Vagina (tissue), 2 donors: ENCODE measurements at regions not wholly inside any gene's neighbourhood (a gene's known extent, or its start where the extent isn't known, plus 50 kb on each side); places are given as distances from the start of the nearest gene placed in this dataset.

Source experiments
- POLR2A ChIP-seq, 2 donors: fragments of 450-650 bp; IDR thresholded peaks; one replicate each; pipeline ENCODE4 v1.6.1; 2017; ENCODE audit warnings: antibody characterized with exemption in 2 of 2, mild to moderate bottlenecking in 2 of 2, moderate library complexity in 2 of 2
- POLR2AphosphoS5 ChIP-seq, 2 donors: sonication (generic); formaldehyde crosslinking; IDR thresholded peaks; one replicate each; pipeline ENCODE4 v1.9.0; 2017; ENCODE audit warnings: antibody characterized with exemption in 2 of 2, mild to moderate bottlenecking in 2 of 2, low read depth in 1 of 2; ENCODE audit not compliant: insufficient read depth in 1 of 2
- TF ChIP-seq, protein P1 (sequence below), 3 experiments: fragments of 450-650 bp in 2 of 3; fragments of 200-600 bp in 1 of 3; sonication (generic) in 1 of 3; IDR thresholded peaks; one replicate each; pipeline ENCODE4 v1.5.1; 2017 to 2019; ENCODE audit warnings: antibody characterized with exemption in 3 of 3, mild to moderate bottlenecking in 2 of 3, moderate library complexity in 2 of 3

DNA sequence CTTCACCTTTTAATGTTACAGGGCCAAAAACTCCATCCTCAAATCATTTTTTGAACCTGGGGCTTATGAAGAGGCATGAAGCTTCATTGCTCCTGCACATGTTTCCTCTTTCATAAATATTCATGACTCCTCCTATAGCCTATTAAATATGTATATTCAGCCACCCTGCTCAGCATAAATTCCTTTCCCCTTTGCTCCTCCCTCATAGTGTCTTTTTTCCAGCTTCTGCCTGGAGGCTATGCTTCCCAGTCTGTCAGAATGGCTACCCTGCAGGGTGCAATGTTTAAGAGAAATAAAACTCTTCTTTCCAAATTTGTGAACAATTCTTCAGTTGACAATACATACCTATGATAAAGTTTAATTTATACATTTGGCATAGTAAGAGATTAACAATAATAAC is 1082.9 kb upstream of the CDH18 start:
- TF ChIP-seq, protein P1, sequence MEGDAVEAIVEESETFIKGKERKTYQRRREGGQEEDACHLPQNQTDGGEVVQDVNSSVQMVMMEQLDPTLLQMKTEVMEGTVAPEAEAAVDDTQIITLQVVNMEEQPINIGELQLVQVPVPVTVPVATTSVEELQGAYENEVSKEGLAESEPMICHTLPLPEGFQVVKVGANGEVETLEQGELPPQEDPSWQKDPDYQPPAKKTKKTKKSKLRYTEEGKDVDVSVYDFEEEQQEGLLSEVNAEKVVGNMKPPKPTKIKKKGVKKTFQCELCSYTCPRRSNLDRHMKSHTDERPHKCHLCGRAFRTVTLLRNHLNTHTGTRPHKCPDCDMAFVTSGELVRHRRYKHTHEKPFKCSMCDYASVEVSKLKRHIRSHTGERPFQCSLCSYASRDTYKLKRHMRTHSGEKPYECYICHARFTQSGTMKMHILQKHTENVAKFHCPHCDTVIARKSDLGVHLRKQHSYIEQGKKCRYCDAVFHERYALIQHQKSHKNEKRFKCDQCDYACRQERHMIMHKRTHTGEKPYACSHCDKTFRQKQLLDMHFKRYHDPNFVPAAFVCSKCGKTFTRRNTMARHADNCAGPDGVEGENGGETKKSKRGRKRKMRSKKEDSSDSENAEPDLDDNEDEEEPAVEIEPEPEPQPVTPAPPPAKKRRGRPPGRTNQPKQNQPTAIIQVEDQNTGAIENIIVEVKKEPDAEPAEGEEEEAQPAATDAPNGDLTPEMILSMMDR (IDR thresholded peaks at IDR 0.05), result no peak
- TF ChIP-seq POLR2A (IDR thresholded peaks at IDR 0.05), result no peak
- TF ChIP-seq POLR2AphosphoS5 (IDR thresholded peaks at IDR 0.05; ENCODE audit: insufficient read depth in 1 of 2, low read depth in 1 of 2), result no peak
